ENCODE measurements at regions not wholly inside any gene's neighbourhood (a gene's known extent, or its start where the extent isn't known, plus 50 kb on each side); places are given as distances from the start of the nearest gene placed in this dataset.

GRCh38 chr21:15401331-15401730 lies 328.5 kb upstream of the USP25 start:
- no peak for TF ChIP-seq POLR2A (IDR thresholded peaks at IDR 0.05)
- no peak for TF ChIP-seq CTCF (IDR thresholded peaks at IDR 0.05)
- TF ChIP-seq POLR2AphosphoS5 (IDR thresholded peaks at IDR 0.05) = no peak
